Effector CD4-positive, alpha-beta T cell (primary cell): ENCODE measurements at regions not wholly inside any gene's neighbourhood (a gene's known extent, or its start where the extent isn't known, plus 50 kb on each side); places are given as distances from the start of the nearest gene placed in this dataset.

ENCODE experiments used
- DNase-seq: peaks from one replicate; pipeline ENCODE4 v3.0.0-alpha.2; 2020

DNA sequence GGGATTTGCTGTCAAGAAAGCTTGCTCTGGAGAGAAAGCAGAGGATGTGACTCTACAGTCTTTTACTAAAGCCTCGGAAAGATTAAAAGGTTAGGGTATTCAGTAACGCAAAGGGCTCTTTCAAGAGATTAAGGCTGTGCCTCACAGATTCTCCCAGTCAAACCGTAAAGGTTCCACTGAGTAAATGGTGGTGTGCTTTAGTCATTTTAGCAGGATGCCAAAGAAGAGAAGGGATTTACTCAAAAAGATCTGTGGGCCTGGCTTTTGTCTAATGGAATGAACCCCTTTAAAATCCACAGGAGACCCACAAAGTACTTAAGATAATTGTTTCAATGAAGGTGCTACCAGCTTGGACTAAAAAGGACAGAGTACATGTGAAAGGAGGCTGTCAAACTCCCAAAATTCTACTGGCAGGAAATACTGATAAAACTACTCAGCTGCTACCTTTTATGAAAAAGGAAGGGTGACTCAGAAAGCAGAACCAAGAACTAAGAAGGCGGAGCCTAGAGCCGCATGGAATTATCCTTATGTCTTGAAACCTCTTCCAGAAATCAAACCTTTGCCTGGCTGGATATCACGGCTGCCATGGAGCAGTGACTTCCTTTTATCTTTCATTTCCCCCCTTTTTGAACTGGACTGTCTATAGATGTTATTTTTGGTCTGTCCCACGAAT is 670.2 kb upstream of the ZEB2 start:
- no peak for DNase-seq

DNA sequence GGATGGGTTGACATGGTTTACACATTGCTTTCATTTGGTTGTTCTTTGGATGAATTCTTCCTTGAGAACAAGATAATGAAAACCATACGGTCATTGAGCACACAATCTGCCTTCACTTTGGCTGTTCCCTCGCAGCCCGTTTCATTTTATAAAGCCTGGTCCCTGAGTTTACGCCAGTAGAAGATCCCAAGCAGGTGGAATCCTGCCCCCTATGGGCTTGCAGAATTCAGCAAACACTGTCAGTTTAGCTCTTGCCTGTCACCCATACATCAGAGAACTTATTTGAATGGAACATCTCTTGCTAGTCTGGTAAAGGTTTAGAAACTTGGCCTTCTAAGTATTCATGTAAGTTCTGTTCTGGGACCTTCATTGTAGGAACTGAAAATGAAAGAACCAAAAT is 666.4 kb upstream of the ZEB2 start:
- DNase-seq, result no peak

DNA sequence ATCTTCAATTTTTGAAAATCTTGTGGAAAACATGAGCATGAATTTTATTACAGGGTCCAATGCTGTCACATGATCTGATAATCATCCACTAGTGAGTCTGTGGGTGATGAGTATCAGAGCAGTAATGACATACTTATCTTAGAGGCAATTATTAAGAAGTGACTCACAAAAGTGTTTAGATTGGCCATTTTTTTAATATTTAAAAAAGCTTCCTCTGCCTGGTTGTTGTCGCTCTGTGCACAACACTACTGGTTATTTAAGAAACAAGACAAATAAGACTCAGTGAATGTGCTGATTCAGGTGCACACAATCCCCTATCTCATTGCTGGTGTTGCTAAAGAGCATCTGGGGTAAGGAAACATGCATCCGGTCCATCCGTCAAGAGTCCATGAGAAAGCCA is 665.8 kb upstream of the ZEB2 start:
- no peak for DNase-seq

DNA sequence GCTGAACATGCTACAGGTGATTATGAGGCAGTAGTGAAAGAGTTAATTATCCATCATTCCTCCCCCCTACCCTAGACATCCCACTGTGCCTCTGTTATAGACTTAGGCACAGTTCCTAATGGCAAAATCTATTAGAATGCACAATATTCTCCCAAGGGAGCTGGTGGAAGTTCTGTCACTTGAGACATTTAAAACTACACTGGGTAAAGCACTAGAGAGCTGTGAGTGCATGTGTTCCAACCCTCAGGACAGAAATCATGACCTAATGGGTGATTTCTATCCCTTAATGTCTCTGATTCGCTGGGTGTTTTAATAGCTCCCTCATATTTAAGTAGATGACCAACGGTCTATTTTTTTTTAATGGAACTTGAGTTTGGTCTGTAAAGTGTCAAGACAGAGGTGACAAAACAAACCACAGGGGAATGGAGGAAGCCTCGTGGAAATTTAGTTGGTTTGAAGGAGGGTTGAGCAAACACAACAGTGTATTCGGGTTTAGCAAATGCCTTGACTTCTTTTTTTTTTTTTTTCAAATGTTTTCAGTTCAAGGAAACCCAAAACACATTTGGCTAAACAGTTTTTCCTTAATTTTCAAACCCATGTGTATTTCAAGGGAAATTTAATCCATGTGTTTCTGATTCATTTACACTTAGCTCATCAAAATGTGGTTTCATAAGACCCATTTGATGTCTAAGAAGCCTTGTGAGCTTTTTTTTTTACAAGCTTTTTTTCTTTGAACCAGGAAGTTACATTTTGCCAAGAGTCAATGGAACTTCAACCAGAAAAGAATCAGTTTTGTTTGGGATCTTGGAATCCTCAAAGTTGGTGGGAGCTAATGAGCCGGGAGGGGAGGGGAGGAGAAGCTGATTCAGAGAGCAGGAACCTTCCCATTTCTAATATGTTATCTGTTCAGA is 665.1 kb upstream of the ZEB2 start:
- DNase-seq, result no peak

DNA sequence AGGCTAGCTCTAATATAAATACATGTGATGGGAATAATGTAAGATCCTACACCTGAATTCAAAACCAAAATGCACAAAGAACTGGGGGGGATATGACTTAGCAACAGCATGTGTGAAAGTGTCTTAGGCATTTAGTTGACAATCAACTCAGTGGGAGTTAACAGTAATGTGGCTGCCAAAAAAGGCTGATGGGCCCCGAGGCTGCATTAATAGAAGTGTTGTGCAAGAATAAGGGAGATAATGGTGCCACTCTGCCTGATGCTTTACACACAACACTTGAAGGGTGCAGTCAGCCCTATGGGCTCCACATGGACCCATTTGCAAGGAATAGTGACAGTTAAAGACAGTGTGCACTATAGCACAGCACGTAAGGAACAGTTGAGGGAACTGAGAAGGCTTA is 649.4 kb upstream of the ZEB2 start:
- DNase-seq, result no peak

DNA sequence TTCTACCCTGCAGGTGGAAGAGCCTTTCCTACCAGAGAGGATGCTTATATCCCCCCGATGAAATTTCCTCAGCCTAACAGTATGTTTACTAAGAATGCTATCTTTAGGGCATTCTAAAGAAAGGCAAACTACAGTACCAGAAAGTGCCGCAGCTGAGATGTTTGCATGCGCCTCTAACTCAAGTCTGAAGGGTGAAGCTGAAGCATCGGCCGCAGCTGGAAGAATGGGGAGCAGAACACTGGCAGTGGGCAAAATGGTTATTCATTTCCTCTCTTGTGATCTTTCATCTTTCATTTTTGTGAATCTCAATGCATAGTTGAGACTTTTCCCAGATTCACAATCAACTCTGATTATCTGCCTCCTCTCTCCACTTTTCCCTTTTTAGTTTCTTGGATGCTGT is 648.2 kb upstream of the ZEB2 start:
- no peak for DNase-seq

DNA sequence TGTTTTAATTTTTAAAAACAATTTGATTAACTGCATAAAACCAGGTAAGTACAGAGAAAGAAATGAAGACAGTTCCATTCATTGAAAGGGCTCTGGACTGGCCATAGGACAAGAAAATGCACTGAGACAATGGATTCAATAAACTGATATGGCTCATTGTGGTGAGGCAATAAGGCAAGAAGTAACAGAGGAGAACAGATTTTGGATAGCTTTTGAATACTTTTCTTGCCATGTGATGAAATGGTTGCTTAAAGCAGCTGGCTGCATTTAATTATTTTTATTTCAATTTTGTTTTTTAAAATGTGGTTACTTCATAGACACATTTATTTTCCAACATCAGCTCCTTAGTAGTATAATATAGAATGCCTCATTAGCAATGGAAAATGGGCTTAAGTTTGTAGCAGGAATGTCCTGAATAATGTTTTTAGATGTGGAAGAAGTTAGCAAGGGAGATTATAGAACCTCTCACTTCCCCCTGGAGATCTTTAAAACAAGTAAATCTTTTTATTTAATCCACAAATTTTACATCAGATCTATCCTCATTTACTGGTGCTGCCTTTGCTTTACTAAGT is 646.9 kb upstream of the ZEB2 start:
- no peak for DNase-seq

DNA sequence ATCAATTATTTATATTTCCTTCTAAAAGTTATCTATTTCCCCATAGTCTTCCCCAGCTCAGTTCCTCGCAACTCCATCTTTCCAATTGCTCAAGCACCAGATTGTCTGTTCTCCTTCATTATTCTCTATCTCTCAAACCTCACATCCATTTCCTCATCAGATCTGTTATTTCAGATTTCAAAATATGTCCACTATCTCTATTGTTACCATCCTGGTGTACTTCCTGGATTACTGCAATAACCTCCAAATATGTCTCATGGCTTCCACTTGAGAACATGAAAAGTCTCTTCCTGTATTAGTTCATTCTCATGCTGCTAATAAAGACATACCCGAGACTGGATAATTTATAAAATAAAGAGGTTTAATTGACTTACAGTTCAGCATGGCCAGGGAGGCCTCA is 641.7 kb upstream of the ZEB2 start:
- no peak for DNase-seq

DNA sequence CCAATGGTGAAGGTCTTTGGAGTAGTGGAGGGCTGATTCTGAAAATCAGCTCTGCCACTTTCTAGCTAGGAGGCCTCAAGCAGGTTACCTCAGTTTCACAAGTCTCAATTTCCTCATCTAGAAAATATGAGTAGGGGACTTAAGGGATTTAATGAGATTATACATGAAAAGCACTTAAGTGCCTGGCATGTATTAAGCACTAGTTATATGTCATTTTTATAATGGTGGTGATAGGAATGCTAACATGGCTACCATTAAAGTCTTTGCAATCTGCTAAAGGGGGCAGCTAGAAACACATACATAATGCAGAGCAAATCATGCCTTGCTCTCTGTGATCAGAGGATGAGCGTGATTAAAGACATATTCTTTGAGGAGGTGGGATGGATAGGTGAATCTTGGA is 640.9 kb upstream of the ZEB2 start:
- DNase-seq, result no peak

DNA sequence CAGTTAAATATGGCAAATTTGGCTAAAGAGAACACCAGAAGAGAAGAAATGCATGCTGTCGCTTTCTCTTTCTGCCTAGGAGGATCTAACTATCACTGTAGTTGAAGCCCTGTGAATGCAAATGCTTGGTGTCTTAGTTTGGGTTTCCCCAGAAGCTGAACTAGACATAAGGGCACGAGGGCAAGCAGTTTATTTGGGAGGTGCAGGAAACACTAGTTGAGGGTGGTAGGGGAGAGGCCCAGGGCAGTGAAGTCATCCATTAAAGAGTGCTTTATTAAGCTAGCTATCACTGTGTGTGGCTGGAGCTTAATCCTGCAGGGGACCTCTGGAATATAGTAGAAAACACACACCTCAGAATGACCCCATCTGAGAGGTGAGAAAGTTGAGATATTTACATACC is 639.8 kb upstream of the ZEB2 start:
- DNase-seq, result no peak

DNA sequence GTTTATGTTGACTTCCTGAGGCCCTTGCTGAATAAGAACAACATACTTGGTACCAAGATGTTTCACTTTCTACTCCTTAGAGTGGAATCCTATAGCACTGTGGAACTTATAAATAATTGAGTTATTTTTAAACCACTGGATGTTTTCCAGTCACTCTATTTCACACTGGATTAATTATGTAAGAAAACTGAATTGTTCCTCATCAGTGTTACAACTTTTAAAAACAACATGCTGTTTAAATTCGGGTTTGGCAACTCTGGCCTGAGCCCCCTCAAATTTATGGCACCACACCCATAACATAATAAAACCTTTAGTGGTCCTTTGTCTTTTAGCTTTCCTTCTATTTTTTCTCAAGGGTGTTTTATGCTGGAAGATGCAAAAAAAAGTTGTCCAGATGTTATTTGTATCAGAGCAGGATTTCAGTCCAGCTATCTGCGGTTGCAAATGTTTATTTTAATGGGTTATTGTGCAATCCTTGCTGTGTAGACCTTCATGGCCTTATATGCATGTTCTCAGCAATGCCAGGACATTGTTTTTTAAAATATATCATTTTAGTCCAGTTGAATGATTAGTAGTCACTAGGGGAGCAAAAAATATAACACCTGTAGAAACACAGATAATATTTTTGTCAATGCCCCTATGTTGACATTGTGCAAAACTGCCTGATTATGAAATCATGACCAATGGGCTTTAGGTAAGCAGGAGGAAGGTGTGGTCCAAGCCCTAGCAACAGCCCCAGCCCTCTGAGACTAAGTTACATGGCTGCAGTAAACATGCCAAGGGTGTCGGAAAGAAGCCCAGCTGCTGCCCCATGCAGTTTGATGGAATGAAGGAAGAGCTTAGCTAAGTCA is 638.0 kb upstream of the ZEB2 start:
- DNase-seq, result no peak

DNA sequence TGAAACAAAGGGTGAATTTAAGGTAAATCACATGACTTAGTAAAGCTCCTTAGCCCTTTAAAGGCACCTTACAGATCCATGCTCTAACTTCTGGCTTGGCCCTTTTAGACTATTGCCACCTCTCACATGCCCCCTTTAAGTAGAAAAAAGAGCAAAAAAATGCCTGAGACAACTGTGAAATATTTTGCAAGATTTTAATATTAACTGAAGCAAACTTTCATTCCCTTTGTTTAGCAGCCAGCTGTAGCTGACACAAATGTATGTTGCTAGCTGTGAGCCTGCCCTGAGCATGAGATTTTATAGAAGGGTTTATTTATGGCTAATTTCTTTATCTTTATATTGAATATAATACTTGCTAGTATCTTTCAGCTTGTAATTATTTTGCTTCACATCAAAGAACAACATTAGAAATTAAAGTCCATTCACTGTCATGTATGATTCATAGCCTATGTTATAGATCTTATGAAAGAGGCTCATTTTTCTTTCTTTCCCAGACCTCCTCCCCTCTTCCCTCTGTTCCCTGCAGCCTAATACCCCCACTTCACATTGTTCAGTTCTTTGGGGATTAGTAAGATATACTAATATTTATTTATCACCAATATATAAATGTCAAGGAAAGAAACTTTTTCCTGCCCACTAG is 637.2 kb upstream of the ZEB2 start:
- no peak for DNase-seq

DNA sequence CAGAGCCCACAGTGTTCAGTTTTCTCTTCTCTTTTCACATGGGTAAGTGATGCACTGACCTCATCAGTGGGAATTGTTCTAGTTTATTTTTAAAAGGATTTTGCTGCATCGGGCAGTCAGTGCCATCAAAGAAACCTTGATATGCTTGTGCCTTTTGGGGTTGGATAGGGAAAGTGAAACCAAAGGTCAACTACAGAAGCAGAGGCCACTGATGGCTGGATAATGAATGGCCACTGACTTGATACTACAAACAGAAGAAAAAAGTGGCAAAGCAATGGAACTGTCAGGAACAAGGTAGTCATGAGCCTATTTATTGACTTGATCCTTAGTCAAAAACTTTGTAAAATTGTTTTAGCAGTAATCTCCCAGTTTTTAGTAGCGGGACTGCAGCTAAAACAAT is 636.3 kb upstream of the ZEB2 start:
- no peak for DNase-seq

DNA sequence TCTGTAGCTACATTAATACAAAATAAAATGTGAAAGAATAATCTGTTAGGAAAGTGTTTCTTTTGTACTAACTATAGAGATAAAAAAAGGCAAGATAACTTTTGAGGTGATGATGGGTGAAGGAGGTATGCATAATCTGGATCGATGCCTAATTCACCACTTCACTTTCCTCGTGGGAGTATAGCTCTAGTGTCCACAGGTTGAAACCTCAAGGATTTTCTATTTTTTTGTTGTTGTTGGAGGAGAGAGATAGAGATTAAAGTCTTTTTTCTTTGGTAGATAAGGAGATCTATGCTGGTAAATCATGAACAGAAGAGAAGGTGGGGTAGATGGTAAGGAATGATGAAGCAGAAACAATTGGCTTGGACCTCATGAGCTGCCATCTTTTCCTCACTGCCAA is 635.3 kb upstream of the ZEB2 start:
- DNase-seq, result no peak

DNA sequence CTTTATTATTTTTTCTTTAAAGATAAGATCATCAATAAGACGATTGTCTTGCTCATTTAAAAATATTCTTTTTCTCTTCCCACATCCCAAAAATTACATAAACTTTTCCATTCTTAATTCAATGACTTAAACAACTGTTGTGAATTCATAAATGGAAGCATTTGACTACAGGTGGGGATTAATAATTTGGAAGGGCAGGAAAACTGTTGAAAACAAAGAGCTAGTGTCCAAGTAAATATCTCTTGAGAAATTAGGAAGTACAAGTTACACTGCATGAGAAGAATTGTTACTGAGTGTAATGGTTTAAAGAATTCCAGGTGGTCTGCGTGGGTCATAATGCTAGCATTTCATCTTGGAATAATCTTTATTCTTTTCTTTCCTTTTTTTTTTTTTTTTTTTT is 634.8 kb upstream of the ZEB2 start:
- DNase-seq, result no peak

DNA sequence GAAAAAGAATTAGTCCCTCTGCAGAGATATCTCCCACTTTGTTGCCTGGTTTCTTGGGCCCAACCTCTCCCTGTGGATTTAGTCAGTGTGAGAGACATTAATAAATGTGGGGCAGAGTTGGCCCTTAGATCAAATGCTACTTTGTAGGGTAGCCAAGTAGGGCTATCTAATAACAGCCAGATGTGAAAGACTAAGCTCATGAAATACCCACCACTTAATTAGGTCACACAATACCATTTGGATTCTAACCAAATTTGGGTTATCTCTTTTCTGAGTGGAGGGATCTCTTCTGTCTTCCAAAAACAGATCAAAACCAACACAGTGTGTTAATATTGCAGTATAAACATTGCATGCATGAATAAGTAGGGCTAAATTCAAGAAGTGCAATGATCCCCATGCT is 626.8 kb upstream of the ZEB2 start:
- DNase-seq, result no peak

DNA sequence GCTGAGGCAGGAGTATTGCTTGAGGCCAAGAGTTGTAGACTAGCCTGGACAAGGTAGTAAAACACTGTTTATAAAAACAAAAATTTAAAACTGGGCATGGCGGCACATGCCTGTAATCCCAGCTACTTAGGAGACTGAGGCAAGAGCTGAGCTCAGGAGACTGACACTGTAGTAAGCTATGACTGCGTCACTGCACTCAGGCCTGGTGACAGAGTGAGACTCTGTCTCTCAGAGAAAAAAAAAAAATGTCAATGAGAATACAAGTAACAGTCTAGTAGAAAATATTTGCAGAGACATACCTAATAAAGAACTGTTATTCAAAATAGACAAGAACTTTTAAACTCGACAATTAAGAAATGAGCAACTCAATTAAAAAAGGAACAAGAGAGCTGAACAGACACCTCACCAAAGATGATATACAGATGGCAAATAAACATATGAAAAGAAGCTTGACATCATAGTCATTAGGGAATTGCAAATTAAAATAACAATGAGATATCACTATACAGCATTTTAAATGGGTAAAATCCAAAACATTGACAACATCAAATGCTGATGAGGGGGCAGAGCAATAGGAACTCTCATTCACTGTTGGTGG is 624.3 kb upstream of the ZEB2 start:
- DNase-seq, result no peak

DNA sequence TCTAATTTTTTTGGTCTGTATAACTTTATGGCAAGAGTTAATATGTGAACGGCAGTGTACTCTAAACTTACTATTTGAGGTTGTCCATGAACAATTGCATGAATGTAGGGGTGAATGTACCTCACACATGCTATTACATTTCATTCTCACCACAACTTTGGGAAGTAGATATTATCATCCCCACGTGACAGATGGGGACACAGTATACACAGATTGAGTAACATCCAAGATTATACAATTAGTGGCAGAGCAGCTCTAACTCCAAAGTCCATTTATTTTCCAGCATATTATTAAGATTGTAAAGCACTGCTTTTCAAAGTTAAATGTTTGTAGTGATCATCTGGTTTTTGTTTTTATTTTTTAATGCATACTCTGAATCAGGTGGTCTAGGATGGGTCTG is 622.1 kb upstream of the ZEB2 start:
- no peak for DNase-seq

DNA sequence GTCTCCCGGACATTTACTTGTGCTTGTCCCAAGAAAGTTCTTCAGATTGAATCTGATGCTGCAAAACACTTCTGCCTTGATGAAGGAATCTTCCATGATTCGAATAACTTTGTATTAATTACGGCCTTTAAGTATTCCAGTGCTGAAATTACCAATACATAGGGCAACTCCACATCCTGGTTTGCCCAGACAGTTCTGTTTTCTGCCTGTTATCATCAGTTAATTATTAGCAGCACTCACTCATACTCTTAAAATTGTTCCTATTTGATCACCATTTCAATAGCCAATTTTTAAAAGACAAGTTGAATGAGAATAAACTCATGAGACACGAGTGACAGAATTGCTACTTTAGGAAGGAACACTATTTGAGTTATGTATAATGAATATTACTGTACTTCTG is 620.7 kb upstream of the ZEB2 start:
- no peak for DNase-seq

DNA sequence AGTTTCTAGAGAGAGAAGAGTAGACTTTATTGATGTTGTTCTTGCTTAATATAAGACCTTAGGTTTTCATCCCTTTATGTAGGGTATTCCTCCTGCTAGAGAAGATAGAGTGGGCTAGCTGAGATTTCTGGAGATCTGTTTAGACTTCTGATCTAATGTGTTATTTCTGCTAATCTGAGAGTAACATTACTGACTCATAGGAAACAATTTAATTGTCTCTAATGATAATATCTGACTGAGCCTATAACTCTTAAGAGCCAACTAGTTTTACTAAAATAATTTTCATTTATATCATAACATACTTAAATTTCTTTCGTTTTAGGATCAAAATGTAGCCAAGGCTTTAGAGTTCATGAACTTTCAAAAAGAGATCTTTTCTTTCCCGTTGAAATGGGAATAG is 618.7 kb upstream of the ZEB2 start:
- no peak for DNase-seq

DNA sequence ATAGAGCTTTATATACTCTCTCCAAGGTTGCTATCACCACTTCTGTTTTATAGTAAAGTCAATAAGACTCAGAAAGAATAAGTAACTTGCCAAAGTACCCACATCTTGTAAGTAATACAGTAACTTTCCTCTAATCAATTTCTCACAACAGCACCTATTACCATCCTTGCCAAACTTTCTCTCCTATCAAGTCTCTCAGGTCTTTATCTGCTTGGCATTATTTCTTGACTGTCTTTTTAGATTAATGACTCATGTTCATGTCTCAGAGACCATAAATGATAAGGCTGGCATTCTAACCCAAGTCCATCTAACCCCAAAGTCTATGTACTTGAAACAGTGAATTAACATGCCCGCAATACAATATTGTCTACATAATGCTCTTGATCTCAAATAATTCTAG is 618.0 kb upstream of the ZEB2 start:
- no peak for DNase-seq

DNA sequence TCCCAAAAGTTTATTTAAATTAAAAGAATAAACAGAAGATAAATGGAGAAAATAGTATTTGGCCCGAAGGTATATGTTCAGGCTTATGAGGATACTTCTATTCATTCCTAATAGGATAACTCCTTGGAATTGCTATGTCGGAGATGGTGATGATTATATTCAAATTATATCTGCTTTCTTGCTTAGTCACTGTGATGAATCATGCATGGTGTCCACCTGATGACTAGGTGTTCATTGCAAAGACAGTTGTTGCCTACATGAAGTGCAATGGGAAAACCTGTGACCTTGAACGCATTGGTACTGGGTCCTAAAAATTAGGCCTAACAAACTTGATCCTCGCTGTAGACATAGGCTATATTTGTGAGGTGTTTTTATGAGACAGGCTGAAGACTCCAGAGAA is 617.3 kb upstream of the ZEB2 start:
- no peak for DNase-seq
